HL-60 (cell line): ENCODE measurements at regions not wholly inside any gene's neighbourhood (a gene's known extent, or its start where the extent isn't known, plus 50 kb on each side); places are given as distances from the start of the nearest gene placed in this dataset.

Experiments
- DNase-seq, 2 experiments: peaks; one replicate each; pipeline ENCODE4 v3.0.0-alpha.2; 2010 to 2020; ENCODE audit warnings: low read depth in 1 of 2, low spot score in 1 of 2
- H3K27ac ChIP-seq: fragments of 250-450 bp; sonication (Bioruptor Pico); replicated peaks from 2 replicates; pipeline ENCODE4 v1.5.1; 2020; ENCODE audit warnings: mild to moderate bottlenecking, moderate library complexity
- H3K27me3 ChIP-seq: fragments of 250-450 bp; sonication (Bioruptor Pico); 2 replicates; pipeline ENCODE4 v1.5.1; 2021; ENCODE audit warnings: mild to moderate bottlenecking, moderate library complexity; ENCODE audit not compliant: insufficient read depth, poor library complexity, severe bottlenecking
- H3K4me3 ChIP-seq: replicated peaks from 2 replicates; pipeline ENCODE4 v1.5.1; 2011; ENCODE audit warnings: mild to moderate bottlenecking, control low read depth, low read length; ENCODE audit not compliant: insufficient read depth
- CTCF ChIP-seq: IDR thresholded peaks from one replicate; pipeline ENCODE4 v1.5.1; 2011; ENCODE audit warnings: low read length, control low read depth, inconsistent platforms; ENCODE audit not compliant: insufficient read depth
- GABPA ChIP-seq: IDR thresholded peaks from 2 replicates; pipeline ENCODE4 v1.6.1; 2012; ENCODE audit warnings: low read depth
- POLR2AphosphoS5 ChIP-seq: IDR thresholded peaks from 2 replicates; pipeline ENCODE4 v1.6.1; 2012; ENCODE audit warnings: low read depth
- REST ChIP-seq: IDR thresholded peaks from 2 replicates; pipeline ENCODE4 v1.6.1; 2012; ENCODE audit warnings: low read depth; ENCODE audit not compliant: insufficient replicate concordance
- SPI1 ChIP-seq: IDR thresholded peaks from 2 replicates; pipeline ENCODE4 v1.6.1; 2012; ENCODE audit warnings: low read depth, mild to moderate bottlenecking, borderline replicate concordance

- H3K27ac ChIP-seq = no peak overlapping the region
- DNase-seq = no peak
- H3K4me3 ChIP-seq = no peak overlapping the region
- no peaks in the 10 kb centered on the region for H3K27me3 ChIP-seq
- no peak for TF ChIP-seq GABPA
- no peak for TF ChIP-seq CTCF
- no peak for TF ChIP-seq REST
- no peak for TF ChIP-seq POLR2AphosphoS5
- TF ChIP-seq SPI1 = no peak
These were observed 61.6 kb upstream of the TNFRSF21 start for GRCh38 chr6:47371139-47371869.

GRCh38 chr6:47371870-47372255 lies 62.2 kb upstream of the TNFRSF21 start:
- no peak for DNase-seq
- no peaks in the 10 kb centered on the region for H3K27me3 ChIP-seq
- TF ChIP-seq SPI1 (no peak), REST (no peak), POLR2AphosphoS5 (no peak), GABPA (no peak), CTCF (no peak)
- H3K27ac ChIP-seq = no peak overlapping the region
- H3K4me3 ChIP-seq = no peak overlapping the region

- no peak for TF ChIP-seq POLR2AphosphoS5
- no peak for TF ChIP-seq GABPA
- TF ChIP-seq CTCF = no peak
- no peak for TF ChIP-seq REST
- TF ChIP-seq SPI1 = no peak
- DNase-seq = no peak
- H3K27me3 ChIP-seq = no peaks in the 10 kb centered on the region
- no peak overlapping the region for H3K4me3 ChIP-seq
- H3K27ac ChIP-seq = no peak overlapping the region
These were observed 62.6 kb upstream of the TNFRSF21 start for GRCh38 chr6:47372318-47372717.
